Astrocyte of the spinal cord (primary cell): ENCODE measurements at regions not wholly inside any gene's neighbourhood (a gene's known extent, or its start where the extent isn't known, plus 50 kb on each side); places are given as distances from the start of the nearest gene placed in this dataset.

Experiments
- DNase-seq: peaks from one replicate; pipeline ENCODE4 v3.0.0; 2011; ENCODE audit warnings: low read depth, low spot score
- H3K4me3 ChIP-seq: 2 replicates; pipeline ENCODE4 v1.5.1; 2011; ENCODE audit warnings: low read depth, mild to moderate bottlenecking, low read length, moderate library complexity
- in situ Hi-C: cut with HindIII; loops from 2 replicates; pipeline ENCODE4 v1.10.0; 2017; ENCODE audit warnings: low sequenced_read_pairs
- TF ChIP-seq, protein P1 (sequence below): IDR thresholded peaks from 2 replicates; pipeline ENCODE4 v1.5.1; 2012; ENCODE audit warnings: low read depth, mild to moderate bottlenecking, low read length, inconsistent platforms

DNA sequence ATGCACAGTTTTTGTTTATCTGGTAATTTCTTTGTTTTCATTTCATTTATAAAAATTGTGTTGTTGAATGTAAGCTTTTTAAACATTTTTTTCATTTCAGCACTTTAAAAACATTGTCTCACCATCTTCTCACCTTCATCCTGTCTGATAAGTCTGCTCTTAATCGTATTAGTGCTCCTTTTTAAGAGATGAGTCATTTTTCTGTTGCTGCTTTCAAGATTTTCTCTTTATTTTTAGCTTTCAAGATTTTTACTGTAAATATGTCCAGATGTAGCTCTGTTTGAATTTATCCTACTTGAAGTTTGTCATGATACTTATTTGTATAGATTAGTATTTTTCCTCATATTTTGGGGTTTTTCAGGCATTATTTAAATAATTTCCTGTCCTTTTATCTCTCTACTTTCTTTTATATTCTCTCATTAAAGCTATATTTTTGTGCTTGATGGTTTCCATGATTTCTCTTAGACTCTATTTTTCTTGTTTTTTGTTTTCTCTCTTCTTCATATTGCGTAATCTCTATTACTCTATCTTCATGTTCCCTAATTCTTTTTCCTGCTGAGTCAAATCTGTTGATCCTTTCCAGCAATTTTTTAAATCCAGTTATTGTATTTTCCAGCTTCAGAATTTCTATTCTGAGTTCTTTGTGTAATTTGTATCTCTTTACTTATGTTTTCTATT lies 1400.4 kb upstream of the PCDH7 start:
- TF ChIP-seq, protein P1, sequence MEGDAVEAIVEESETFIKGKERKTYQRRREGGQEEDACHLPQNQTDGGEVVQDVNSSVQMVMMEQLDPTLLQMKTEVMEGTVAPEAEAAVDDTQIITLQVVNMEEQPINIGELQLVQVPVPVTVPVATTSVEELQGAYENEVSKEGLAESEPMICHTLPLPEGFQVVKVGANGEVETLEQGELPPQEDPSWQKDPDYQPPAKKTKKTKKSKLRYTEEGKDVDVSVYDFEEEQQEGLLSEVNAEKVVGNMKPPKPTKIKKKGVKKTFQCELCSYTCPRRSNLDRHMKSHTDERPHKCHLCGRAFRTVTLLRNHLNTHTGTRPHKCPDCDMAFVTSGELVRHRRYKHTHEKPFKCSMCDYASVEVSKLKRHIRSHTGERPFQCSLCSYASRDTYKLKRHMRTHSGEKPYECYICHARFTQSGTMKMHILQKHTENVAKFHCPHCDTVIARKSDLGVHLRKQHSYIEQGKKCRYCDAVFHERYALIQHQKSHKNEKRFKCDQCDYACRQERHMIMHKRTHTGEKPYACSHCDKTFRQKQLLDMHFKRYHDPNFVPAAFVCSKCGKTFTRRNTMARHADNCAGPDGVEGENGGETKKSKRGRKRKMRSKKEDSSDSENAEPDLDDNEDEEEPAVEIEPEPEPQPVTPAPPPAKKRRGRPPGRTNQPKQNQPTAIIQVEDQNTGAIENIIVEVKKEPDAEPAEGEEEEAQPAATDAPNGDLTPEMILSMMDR = no peak
- H3K4me3 ChIP-seq = no peak overlapping the region
- no peak for DNase-seq
- in situ Hi-C loops = no loop called here

DNA sequence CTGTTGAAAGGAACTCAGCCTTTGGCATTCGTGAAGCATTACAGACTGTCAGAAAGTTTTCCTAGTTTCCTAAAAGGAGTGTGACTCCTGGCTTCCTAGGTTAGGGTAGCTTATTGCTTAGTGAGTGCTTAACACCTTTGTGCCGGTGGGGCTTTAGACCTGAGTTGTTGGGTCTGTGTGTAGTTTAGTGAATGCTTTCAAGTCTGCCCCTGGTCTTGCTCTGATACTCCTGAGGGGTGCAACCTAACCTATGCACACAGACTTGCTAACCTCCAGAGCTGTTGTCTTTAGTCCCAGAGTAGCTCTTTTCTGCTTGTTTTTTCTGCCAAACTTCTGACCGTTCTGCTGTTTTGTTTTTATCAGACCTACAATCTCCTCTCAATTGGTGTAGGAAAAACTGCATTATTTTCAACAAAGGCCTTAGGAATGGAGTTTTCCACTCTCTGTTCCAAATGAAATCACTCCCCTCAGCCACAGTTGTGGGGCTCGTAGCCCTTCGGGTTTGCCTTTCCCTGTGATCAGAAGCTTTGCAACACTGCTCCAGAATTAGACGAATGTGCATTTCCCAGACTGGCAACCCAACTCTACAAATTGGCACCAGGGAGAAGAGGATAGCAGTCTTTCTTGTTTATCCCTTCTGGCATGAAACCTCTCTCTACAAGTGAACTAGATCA lies 1399.1 kb upstream of the PCDH7 start:
- in situ Hi-C loops = no loop called here
- no peak for DNase-seq

DNA sequence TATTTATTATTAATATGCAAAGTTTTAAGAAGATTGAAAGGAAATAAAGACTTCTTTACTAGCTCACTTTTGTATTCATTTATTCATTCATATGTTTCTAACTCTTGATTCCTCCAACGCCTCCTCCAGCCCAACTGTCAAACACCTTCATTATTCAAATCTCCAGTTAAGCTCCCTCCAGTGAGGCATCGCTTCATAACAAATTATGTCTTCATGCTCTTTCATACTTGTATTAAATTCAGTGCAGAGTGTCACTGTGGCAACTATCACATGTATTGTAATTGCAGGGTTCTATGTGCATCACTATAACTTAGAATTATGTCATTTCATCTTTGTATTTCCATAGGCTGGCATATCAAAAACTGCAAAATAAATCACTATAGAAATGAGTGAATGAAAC lies 1394.2 kb upstream of the PCDH7 start:
- TF ChIP-seq, protein P1 = no peak
- H3K4me3 ChIP-seq = no peak overlapping the region
- no peak for DNase-seq
- in situ Hi-C loops = no loop called here

More for the DNA sequence above, 1399.1 kb upstream of the PCDH7 start:
- no peak overlapping the region for H3K4me3 ChIP-seq
- TF ChIP-seq, protein P1 = no peak

DNA sequence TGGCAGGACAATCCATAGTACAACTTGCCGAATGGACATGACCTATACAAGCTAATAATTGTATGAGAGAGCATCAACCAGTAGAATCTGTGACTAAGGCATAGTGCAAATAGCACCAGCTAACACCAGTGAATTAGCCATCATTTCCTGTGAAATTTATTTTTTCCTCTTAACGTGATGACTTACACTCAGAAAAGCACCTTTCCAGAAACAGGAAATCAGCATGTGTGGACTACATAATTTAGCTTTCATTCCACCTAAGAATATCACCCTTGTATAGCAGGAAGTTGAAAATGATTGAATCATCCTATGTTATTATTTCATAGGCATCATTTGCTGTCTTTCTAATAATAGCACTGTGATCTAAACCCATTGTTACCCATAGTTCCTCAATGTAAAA lies 1393.4 kb upstream of the PCDH7 start:
- DNase-seq = peak; percentile 29

DNA sequence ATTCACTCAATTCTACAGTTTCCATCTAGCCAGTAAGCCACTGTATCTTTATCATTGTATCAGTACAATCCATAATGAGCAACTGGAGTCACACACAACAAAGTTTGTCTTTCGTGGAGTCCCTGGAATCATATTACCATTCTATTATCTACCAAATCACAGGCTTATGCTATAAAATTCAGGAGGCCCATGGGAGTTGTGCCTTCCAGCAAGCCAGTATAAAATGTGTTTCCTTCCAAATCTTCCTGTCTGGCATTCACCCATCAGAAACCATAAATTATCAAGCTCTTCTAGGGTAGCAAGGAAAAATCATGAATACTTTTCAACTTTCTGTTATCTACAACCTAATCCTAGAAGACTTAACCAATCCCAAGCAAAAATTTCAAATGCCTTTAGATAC lies 1383.3 kb upstream of the PCDH7 start:
- TF ChIP-seq, protein P1 = no peak
- in situ Hi-C loops = no loop called here
- no peak overlapping the region for H3K4me3 ChIP-seq
- no peak for DNase-seq

More for the DNA sequence above, 1393.4 kb upstream of the PCDH7 start:
- TF ChIP-seq, protein P1 = no peak
- H3K4me3 ChIP-seq = no peak overlapping the region
- in situ Hi-C loops = no loop called here

DNA sequence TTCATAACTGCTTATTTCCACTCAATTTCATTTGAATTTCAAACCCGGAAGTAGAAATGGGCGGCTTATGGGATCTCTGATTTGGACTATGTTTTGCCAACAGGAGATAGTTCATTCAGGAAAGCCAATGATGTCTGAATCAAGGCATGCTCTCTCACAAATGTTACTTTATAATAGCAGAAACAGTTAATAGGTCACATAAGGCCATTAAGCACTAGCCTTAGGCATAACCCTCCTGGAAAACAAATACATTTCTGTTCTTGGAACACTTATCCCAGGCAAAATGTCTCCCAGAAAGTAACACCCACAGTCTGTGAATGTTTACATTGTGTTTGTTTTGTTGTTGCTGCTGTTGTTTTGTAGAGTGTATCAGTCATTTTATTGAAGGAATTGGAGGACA lies 1347.2 kb upstream of the PCDH7 start:
- no peak for DNase-seq
- in situ Hi-C loops = no loop called here
- TF ChIP-seq, protein P1 = no peak
- H3K4me3 ChIP-seq = no peak overlapping the region
